GM12874 (cell line): ENCODE measurements at regions not wholly inside any gene's neighbourhood (a gene's known extent, or its start where the extent isn't known, plus 50 kb on each side); places are given as distances from the start of the nearest gene placed in this dataset.

ENCODE experiments used
- TF ChIP-seq, protein P1 (sequence below): IDR thresholded peaks from 2 replicates; pipeline ENCODE4 v1.5.1; 2011; ENCODE audit warnings: low read depth, mild to moderate bottlenecking, control low read depth, low read length, moderate library complexity; ENCODE audit not compliant: insufficient read depth

DNA sequence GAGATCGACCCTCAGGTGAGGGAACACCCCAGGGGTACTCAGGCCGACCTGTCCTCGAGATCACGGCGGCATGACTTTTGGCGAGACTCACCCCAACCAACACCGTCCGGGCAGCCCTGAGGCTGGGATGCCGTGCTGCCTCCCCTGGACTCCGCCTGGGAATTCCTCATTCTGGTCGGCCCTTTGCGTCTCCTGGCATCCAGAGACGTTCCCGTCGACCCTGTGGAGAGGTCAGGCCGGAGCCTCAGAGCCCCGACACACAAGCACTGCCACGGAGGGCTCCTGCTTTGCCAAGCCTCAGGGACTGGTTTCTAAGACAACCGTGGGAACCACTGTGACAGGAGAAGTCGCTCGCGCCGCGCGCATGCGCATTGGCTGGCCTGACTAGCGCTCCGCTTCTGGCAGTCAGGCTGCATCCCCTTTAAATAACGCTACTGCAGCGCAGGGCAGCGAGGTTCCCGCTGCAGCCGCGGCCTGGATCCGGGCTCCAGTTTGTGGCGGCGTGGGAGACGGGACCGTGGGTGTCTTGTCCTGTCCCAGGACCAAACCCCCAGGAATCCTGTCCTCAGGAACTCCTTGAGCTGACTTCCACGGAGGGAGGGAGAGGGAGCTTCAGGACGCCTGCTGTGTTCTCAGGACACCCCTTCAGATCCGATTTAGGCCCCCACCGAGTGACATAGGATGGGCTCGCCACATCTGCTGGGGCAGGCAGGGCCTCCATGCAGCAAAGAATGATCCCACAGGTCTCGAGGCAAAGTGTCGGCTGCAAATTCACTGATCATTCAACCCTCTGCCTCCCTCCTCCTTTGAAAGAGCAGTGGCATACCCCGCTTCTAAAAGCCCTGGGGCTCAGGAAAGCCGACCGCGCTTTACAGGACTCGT lies 163.2 kb upstream of the ZNF337 start:
- TF ChIP-seq, protein P1, sequence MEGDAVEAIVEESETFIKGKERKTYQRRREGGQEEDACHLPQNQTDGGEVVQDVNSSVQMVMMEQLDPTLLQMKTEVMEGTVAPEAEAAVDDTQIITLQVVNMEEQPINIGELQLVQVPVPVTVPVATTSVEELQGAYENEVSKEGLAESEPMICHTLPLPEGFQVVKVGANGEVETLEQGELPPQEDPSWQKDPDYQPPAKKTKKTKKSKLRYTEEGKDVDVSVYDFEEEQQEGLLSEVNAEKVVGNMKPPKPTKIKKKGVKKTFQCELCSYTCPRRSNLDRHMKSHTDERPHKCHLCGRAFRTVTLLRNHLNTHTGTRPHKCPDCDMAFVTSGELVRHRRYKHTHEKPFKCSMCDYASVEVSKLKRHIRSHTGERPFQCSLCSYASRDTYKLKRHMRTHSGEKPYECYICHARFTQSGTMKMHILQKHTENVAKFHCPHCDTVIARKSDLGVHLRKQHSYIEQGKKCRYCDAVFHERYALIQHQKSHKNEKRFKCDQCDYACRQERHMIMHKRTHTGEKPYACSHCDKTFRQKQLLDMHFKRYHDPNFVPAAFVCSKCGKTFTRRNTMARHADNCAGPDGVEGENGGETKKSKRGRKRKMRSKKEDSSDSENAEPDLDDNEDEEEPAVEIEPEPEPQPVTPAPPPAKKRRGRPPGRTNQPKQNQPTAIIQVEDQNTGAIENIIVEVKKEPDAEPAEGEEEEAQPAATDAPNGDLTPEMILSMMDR, result no peak

DNA sequence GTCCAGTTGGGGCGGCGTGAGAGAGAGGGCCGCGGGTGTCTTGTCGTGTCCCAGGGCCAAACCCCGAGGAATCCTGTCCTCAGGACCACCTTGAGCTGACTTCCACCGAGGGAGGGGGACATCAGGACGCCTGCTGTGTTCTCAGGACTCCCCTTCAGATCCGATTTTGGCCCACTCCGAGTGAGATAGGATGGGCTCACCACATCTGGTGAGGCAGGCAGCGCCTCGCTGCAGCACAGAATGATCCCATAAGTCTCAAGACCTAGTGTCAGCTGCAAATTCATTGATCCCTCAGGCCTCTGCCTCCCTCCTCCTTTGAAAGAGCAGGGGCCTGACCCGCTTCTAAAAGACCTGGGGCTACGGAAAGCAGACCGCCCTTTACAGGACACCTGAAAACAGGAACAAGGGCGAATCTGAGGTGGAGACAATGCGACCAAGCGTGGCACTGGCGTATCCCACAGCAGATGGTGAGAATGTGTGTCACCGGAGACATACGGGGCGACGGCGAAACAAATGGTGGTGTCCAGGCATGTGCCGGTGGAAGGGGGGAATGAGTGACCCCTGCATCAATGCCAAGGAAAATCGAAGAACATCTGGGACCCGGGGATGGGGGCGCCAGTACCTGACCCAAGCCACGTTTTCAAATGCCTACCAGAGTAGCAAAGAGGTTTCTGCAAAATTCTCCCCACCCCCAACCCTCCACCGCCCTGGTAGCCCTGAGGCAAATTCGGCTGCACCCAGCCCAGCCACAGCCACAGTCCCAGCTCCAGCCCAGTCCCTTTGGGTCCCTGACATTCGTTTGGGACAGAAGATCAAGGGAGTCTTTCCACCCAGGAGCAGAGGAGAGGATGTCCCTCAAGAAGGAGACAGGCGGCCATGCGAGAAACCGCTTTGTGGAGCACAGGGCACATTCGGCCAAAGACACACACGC lies 162.1 kb upstream of the ZNF337 start:
- TF ChIP-seq, protein P1, result no peak

DNA sequence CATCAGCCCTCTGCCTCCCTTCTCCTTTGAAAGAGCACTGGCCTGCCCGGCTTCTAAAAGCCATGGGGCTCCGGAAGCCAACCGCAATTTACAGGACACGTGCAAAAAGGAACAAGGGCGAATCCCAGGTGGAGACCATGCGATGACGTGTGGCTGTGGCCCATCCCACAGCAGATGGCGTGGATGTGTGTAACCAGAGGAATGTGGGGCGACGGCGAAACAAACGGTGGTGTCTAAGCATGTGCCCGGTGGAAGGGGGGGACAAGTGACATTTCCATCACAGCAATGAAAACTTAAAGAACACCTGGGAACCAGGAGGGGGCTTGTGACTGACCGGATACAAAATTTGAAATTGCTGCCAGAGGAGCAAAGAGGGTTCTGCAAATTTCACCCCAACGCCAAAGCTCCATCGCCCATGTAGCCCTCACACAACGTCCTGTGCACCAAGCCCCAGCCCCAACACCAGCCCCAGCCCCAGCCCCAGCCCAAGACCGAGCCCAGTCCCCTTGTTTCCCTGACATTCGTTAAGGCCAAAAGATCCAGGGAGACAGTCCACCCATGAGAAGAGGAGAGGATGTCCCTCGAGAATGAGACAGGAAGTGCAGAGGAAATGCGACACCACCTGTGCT lies 159.7 kb upstream of the ZNF337 start:
- TF ChIP-seq, protein P1, result no peak

DNA sequence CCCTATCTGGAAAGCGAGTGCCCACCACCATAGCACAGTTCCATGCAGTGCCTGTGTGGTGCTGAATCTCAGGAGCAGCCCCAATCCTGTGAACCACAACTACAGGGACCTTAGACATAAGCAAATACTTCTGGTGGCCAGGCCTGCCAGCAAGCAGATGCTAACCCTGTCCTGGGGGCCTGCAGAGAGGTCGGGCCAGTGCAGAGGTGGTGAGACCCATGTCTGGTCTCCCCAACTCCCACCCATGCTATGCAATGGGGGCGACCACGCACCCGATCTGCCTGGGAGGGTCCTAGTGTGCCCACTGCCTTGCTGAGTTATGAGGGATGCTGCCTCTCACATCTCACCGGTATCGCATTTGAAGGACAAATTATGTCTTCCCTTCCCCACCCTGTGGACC lies 151.6 kb upstream of the ZNF337 start:
- TF ChIP-seq, protein P1, result no peak

DNA sequence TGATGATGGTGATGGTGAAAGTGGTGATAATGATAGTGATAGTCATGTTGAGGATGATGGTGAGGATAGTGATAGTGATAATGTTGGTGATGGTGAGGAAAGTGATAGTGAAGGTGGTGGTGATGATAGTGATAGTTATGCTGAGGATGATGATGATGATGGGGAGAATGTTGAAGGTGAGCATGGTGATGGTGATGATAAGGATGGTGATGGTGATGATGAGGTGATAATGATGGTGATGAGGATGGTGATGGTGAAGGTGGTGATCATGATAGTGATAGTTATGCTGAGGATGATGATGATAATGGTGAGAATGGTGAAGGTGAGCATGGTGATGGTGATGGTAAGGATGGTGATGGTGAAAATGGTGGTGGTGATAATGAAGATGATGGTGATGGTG lies 64.9 kb upstream of the ZNF337 start:
- TF ChIP-seq, protein P1, result no peak

DNA sequence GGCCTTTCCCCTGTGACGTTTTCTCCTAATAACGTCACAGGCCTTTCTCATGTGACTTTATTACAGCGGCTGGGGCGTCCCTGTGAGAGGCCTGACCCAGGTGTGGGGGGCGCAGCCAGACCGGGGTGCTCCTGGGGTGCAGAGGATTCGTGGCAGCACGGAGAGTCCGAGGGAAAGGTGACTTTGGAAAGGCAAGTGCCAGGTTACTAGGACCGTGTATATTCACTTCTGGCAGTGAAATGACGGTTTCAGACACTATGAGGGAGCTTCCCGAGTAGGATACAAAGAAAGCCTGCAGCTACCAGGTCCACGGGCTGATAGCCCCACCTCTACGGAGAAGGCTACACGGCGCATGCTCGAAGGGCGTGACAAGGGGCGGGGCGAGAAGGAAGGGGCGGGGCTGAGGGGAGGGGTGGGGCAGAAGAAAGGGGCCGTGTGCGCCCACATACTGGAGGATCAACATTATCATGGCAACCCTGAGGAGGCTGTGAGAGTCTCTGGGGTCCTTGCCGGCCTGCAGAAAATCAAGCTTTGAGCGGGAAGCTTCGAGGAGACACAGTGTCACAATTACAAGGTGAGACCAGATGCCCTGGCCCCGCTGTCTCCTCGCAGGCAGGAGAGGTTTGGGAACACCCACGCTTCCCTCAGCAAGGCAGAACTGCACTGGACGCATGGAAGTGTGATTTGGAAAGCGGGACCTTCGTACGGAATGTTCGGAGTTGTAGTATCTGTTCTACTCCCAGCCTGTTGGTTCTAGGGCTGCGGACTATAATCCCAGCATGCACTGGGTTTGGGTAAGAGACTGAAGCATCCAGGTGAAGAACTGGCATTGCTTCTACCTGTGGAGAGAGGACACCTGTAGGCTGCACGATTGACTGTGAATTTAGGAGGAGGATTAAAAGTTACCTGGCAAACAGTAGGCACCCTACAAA lies 54.4 kb upstream of the ZNF337 start:
- TF ChIP-seq, protein P1, result no peak
